ENCODE measurements at regions not wholly inside any gene's neighbourhood (a gene's known extent, or its start where the extent isn't known, plus 50 kb on each side); places are given as distances from the start of the nearest gene placed in this dataset.

DNA sequence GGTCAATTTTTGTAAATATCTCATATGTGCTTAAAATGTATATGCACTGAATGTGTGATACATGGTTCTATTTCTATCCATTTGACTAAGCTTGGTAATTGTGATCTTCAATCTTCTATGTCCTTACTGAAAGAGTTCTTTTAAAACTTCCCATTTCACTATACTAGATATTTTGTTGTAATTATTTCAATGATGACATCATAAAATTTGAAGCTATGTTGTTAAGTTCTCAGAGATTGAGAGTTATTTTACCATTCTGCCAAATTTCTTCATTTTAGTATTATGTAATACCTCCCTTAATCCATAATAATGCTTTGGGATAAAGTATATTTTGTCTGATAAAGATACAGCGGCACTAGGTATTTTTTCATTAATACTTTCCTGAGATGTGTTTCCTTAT is 1307.3 kb downstream of the RPA4 start:
- TF ChIP-seq, protein P1, sequence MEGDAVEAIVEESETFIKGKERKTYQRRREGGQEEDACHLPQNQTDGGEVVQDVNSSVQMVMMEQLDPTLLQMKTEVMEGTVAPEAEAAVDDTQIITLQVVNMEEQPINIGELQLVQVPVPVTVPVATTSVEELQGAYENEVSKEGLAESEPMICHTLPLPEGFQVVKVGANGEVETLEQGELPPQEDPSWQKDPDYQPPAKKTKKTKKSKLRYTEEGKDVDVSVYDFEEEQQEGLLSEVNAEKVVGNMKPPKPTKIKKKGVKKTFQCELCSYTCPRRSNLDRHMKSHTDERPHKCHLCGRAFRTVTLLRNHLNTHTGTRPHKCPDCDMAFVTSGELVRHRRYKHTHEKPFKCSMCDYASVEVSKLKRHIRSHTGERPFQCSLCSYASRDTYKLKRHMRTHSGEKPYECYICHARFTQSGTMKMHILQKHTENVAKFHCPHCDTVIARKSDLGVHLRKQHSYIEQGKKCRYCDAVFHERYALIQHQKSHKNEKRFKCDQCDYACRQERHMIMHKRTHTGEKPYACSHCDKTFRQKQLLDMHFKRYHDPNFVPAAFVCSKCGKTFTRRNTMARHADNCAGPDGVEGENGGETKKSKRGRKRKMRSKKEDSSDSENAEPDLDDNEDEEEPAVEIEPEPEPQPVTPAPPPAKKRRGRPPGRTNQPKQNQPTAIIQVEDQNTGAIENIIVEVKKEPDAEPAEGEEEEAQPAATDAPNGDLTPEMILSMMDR (IDR thresholded peaks at IDR 0.05) = no peak
- TF ChIP-seq POLR2AphosphoS5 (IDR thresholded peaks at IDR 0.05; ENCODE audit: low read depth, low read length) = no peak
